A549 (cell line): ENCODE measurements at regions not wholly inside any gene's neighbourhood (a gene's known extent, or its start where the extent isn't known, plus 50 kb on each side); places are given as distances from the start of the nearest gene placed in this dataset.

Source experiments
- BHLHE40 ChIP-seq: IDR thresholded peaks from 2 replicates; pipeline ENCODE4 v1.6.1; 2012; ENCODE audit warnings: low read depth, low read length, inconsistent platforms
- CEBPB ChIP-seq, 2 experiments: fragments of >200 bp in 1 of 2; sonication (Bioruptor Twin) in 1 of 2; formaldehyde crosslinking in 1 of 2; IDR thresholded peaks; 2 replicates each; pipeline ENCODE4 v1.6.1; 2012 to 2016
- CHD2 ChIP-seq: fragments of 150-350 bp; IDR thresholded peaks from 2 replicates; pipeline ENCODE4 v1.6.1; 2014; ENCODE audit warnings: low read length; ENCODE audit not compliant: partially characterized antibody
- POLR2A ChIP-seq: IDR thresholded peaks from 2 replicates; pipeline ENCODE4 v1.6.1; 2012; ENCODE audit warnings: mild to moderate bottlenecking, low read length
- TF ChIP-seq, protein P1 (sequence below): fragments of >200 bp; sonication (Bioruptor Twin); formaldehyde crosslinking; IDR thresholded peaks from 3 replicates; pipeline ENCODE4 v1.5.1; 2016
- TF ChIP-seq, protein P2 (sequence below): fragments of 250-450 bp; sonication (Bioruptor Pico); IDR thresholded peaks from 2 replicates; pipeline ENCODE4 v1.5.0; 2021; ENCODE audit warnings: mild to moderate bottlenecking, moderate library complexity, borderline replicate concordance
- TF ChIP-seq, protein P3 (sequence below): IDR thresholded peaks from 2 replicates; pipeline ENCODE4 v1.6.1; 2012

DNA sequence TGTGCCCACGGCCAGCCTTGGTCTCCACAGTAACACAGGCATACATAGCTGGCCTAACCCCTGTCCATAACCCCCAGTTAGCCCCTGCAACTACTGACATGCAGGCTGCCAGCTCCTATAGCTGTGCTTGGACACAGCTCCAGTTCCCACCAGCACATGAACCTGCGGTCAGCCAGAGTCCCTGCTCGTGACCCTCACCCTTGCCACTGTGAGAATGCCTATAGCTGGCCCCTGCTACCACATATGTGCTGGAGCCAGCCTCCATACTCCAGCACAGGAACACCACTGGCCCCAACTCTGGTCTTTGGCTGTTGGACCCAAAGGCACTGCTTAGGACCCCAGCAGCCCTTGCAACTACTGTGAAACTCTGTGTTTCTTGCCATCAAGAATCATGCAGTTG is 930.9 kb downstream of the ADGRL3 start:
- TF ChIP-seq, protein P1, sequence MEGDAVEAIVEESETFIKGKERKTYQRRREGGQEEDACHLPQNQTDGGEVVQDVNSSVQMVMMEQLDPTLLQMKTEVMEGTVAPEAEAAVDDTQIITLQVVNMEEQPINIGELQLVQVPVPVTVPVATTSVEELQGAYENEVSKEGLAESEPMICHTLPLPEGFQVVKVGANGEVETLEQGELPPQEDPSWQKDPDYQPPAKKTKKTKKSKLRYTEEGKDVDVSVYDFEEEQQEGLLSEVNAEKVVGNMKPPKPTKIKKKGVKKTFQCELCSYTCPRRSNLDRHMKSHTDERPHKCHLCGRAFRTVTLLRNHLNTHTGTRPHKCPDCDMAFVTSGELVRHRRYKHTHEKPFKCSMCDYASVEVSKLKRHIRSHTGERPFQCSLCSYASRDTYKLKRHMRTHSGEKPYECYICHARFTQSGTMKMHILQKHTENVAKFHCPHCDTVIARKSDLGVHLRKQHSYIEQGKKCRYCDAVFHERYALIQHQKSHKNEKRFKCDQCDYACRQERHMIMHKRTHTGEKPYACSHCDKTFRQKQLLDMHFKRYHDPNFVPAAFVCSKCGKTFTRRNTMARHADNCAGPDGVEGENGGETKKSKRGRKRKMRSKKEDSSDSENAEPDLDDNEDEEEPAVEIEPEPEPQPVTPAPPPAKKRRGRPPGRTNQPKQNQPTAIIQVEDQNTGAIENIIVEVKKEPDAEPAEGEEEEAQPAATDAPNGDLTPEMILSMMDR = no peak
- TF ChIP-seq, protein P2, sequence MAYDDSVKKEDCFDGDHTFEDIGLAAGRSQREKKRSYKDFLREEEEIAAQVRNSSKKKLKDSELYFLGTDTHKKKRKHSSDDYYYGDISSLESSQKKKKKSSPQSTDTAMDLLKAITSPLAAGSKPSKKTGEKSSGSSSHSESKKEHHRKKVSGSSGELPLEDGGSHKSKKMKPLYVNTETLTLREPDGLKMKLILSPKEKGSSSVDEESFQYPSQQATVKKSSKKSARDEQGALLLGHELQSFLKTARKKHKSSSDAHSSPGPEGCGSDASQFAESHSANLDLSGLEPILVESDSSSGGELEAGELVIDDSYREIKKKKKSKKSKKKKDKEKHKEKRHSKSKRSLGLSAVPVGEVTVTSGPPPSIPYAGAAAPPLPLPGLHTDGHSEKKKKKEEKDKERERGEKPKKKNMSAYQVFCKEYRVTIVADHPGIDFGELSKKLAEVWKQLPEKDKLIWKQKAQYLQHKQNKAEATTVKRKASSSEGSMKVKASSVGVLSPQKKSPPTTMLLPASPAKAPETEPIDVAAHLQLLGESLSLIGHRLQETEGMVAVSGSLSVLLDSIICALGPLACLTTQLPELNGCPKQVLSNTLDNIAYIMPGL (CRISPR knock-in tag) = no peak
- TF ChIP-seq POLR2A (no peak), CHD2 (no peak), CEBPB (IDR thresholded peaks at IDR 0.05) (no peak), BHLHE40 (no peak)
- TF ChIP-seq, protein P3, sequence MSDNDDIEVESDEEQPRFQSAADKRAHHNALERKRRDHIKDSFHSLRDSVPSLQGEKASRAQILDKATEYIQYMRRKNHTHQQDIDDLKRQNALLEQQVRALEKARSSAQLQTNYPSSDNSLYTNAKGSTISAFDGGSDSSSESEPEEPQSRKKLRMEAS = no peak
